Vagina (tissue), 2 donors: ENCODE measurements at regions not wholly inside any gene's neighbourhood (a gene's known extent, or its start where the extent isn't known, plus 50 kb on each side); places are given as distances from the start of the nearest gene placed in this dataset.

ENCODE experiments used
- DNase-seq, 2 donors: peaks; one replicate each; pipeline ENCODE4 v3.0.0-alpha.2; 2017; ENCODE audit errors: extremely low spot score in 2 of 2
- H3K27ac ChIP-seq: fragments of 200-600 bp; sonication (generic); one replicate; pipeline ENCODE4 v1.5.1; 2019
- H3K27me3 ChIP-seq: fragments of 200-600 bp; sonication (generic); one replicate; pipeline ENCODE4 v1.5.1; 2019
- H3K36me3 ChIP-seq, 2 donors: fragments of 200-600 bp; sonication (generic); one replicate each; pipeline ENCODE4 v1.5.1; 2017 to 2019
- H3K4me1 ChIP-seq: fragments of 200-600 bp; sonication (generic); one replicate; pipeline ENCODE4 v1.5.1; 2019
- H3K4me3 ChIP-seq, 2 donors: fragments of 200-600 bp; sonication (generic); 1 replicate in 1 of 2; 2 replicates in 1 of 2; pipeline ENCODE4 v1.5.1; 2016 to 2019
- H3K9me3 ChIP-seq: fragments of 200-600 bp; sonication (generic); one replicate; pipeline ENCODE4 v1.5.1; 2019
- POLR2A ChIP-seq, 2 donors: fragments of 450-650 bp; IDR thresholded peaks; one replicate each; pipeline ENCODE4 v1.6.1; 2017; ENCODE audit warnings: antibody characterized with exemption in 2 of 2, mild to moderate bottlenecking in 2 of 2, moderate library complexity in 2 of 2
- POLR2AphosphoS5 ChIP-seq, 2 donors: sonication (generic); formaldehyde crosslinking; IDR thresholded peaks; one replicate each; pipeline ENCODE4 v1.9.0; 2017; ENCODE audit warnings: antibody characterized with exemption in 2 of 2, mild to moderate bottlenecking in 2 of 2, low read depth in 1 of 2; ENCODE audit not compliant: insufficient read depth in 1 of 2
- intact Hi-C: fragments of 100-400 bp; cut with DNase I; formaldehyde crosslinking; loops from one replicate; pipeline ENCODE4 v1.15.1; 2023
- TF ChIP-seq, protein P1 (sequence below), 3 experiments: fragments of 450-650 bp in 2 of 3; fragments of 200-600 bp in 1 of 3; sonication (generic) in 1 of 3; IDR thresholded peaks; one replicate each; pipeline ENCODE4 v1.5.1; 2017 to 2019; ENCODE audit warnings: antibody characterized with exemption in 3 of 3, mild to moderate bottlenecking in 2 of 3, moderate library complexity in 2 of 3

DNA sequence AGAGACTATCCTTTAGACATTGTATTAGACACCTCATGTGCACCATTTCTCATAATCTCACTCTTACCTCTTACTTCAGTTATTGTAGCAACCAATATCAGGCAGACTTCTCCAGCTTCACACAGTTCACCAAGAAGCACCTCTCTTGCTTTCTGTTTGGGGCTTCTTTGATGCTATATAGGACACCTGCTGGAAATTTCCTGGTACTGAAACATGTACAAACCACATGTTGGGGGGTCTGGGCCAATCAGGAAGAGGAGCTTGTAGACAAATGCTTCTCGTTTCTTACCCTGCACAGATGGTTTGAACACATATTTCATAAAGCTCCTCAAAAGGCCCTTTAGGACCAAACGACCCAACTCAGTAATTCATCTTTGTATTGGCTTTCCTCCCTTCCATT, 212.1 kb downstream of the IZUMO3 start:
- H3K4me3 ChIP-seq: no peak overlapping the region
- intact Hi-C loops: no loop called here
- no peaks in the 10 kb centered on the region for H3K36me3 ChIP-seq
- H3K27ac ChIP-seq: no peak overlapping the region
- H3K27me3 ChIP-seq: no peaks in the 10 kb centered on the region
- TF ChIP-seq, protein P1, sequence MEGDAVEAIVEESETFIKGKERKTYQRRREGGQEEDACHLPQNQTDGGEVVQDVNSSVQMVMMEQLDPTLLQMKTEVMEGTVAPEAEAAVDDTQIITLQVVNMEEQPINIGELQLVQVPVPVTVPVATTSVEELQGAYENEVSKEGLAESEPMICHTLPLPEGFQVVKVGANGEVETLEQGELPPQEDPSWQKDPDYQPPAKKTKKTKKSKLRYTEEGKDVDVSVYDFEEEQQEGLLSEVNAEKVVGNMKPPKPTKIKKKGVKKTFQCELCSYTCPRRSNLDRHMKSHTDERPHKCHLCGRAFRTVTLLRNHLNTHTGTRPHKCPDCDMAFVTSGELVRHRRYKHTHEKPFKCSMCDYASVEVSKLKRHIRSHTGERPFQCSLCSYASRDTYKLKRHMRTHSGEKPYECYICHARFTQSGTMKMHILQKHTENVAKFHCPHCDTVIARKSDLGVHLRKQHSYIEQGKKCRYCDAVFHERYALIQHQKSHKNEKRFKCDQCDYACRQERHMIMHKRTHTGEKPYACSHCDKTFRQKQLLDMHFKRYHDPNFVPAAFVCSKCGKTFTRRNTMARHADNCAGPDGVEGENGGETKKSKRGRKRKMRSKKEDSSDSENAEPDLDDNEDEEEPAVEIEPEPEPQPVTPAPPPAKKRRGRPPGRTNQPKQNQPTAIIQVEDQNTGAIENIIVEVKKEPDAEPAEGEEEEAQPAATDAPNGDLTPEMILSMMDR (IDR thresholded peaks at IDR 0.05): no peak
- TF ChIP-seq POLR2AphosphoS5 (IDR thresholded peaks at IDR 0.05; ENCODE audit: insufficient read depth in 1 of 2, low read depth in 1 of 2) (no peak), POLR2A (IDR thresholded peaks at IDR 0.05) (no peak)
- no peak for DNase-seq
- H3K4me1 ChIP-seq: no peaks in the 10 kb centered on the region
- H3K9me3 ChIP-seq: no peaks in the 10 kb centered on the region

DNA sequence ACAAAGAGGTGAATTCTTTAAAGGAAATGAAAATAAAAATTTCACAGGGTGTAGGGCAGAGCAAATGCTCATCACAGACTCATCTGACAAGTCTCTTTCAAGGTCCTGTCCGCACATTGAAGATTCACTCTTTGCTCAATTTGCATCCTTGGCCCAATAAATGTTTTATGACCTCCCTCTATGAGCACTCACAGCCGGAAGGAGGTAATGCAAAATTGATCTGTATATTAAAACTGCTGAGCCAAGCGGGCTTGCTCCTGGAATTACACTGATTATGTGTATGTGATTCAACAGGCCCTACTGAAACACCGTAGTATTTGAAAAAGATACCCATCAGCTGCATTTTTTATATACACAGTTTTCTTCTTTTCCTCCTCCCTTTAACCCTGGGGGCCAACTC, 246.8 kb downstream of the IZUMO3 start:
- DNase-seq: no peak
- TF ChIP-seq POLR2AphosphoS5 (IDR thresholded peaks at IDR 0.05; ENCODE audit: insufficient read depth in 1 of 2, low read depth in 1 of 2) (no peak), POLR2A (IDR thresholded peaks at IDR 0.05) (no peak)
- TF ChIP-seq, protein P1 (IDR thresholded peaks at IDR 0.05): no peak
- no peaks in the 10 kb centered on the region for H3K4me1 ChIP-seq
- intact Hi-C loops: no loop called here
- H3K4me3 ChIP-seq: no peak overlapping the region
- H3K27me3 ChIP-seq: no peaks in the 10 kb centered on the region
- H3K36me3 ChIP-seq: no peaks in the 10 kb centered on the region
- no peaks in the 10 kb centered on the region for H3K9me3 ChIP-seq
- no peak overlapping the region for H3K27ac ChIP-seq

DNA sequence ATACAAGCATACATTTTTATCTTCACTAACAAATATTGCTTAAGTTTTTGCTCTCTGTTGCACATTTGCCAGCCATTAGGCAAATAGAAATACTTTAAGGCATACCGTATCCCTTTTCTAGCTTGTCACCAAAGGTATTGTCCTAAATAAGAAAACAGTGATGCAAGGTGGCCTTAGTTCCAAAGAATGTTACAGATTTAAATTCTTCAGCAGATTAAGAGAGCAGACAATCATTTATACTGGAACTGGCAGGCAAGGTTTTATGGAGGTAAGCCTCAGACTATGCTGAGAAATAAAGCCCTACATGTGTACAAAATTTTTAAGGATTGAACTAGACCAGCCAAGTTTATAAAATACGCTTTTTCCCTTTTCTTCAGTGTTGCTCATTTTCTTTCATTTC, 247.8 kb downstream of the IZUMO3 start:
- H3K27me3 ChIP-seq: no peaks in the 10 kb centered on the region
- no peak overlapping the region for H3K27ac ChIP-seq
- intact Hi-C loops: no loop called here
- TF ChIP-seq POLR2AphosphoS5 (IDR thresholded peaks at IDR 0.05; ENCODE audit: insufficient read depth in 1 of 2, low read depth in 1 of 2) (no peak), POLR2A (IDR thresholded peaks at IDR 0.05) (no peak)
- TF ChIP-seq, protein P1 (IDR thresholded peaks at IDR 0.05): no peak
- no peak overlapping the region for H3K4me3 ChIP-seq
- H3K36me3 ChIP-seq: no peaks in the 10 kb centered on the region
- H3K4me1 ChIP-seq: no peaks in the 10 kb centered on the region
- DNase-seq: no peak
- no peaks in the 10 kb centered on the region for H3K9me3 ChIP-seq

DNA sequence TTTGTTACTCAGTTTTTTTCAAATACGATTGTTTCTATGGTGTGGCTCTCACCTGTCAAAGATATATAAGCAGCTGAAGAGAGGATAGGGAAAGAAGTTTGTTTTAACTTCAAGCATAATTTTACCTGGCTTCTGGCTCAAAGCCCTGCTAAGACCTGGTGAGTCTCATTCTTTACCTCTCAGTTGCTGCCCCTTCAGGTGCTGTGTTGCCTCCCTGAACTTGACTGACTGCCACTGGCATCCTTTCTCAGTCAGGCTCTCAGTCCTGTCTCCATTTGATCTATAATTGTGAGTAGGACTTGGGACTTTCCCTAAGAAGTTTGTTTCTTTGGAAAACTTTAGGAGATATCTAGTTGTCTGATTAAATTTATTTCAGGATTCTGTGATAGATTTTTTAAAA, 249.6 kb downstream of the IZUMO3 start:
- no peaks in the 10 kb centered on the region for H3K27me3 ChIP-seq
- intact Hi-C loops: no loop called here
- TF ChIP-seq, protein P1 (IDR thresholded peaks at IDR 0.05): no peak
- TF ChIP-seq POLR2A (IDR thresholded peaks at IDR 0.05): no peak
- TF ChIP-seq POLR2AphosphoS5 (IDR thresholded peaks at IDR 0.05; ENCODE audit: insufficient read depth in 1 of 2, low read depth in 1 of 2): no peak
- H3K9me3 ChIP-seq: no peaks in the 10 kb centered on the region
- H3K36me3 ChIP-seq: no peaks in the 10 kb centered on the region
- DNase-seq: no peak
- no peak overlapping the region for H3K27ac ChIP-seq
- H3K4me3 ChIP-seq: no peak overlapping the region
- no peaks in the 10 kb centered on the region for H3K4me1 ChIP-seq

DNA sequence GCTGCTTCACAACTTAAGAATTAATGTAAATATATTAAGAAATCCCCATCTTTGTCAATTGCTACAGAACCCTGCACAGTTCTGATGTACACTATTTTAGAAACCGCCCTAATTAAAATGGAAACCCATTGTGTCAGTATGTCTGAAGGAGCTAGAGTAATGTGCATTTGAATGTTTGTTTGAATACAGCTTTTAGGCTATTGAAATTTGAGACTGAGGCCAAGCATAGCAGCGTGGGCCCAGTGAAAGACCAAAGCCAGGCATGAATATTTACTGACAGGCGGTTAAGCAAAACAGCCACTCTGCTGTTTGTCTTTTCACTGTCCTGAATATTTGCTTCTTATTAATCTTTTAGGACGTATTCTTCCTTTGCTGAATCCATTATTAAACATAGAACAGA, 252.3 kb downstream of the IZUMO3 start:
- H3K27me3 ChIP-seq: no peaks in the 10 kb centered on the region
- no peak for DNase-seq
- no peaks in the 10 kb centered on the region for H3K36me3 ChIP-seq
- no peak overlapping the region for H3K4me3 ChIP-seq
- no peak for TF ChIP-seq POLR2AphosphoS5 (IDR thresholded peaks at IDR 0.05; ENCODE audit: insufficient read depth in 1 of 2, low read depth in 1 of 2)
- no peak for TF ChIP-seq POLR2A (IDR thresholded peaks at IDR 0.05)
- TF ChIP-seq, protein P1 (IDR thresholded peaks at IDR 0.05): no peak
- no peaks in the 10 kb centered on the region for H3K4me1 ChIP-seq
- intact Hi-C loops: no loop called here
- no peak overlapping the region for H3K27ac ChIP-seq
- no peaks in the 10 kb centered on the region for H3K9me3 ChIP-seq
